ENCODE measurements at regions not wholly inside any gene's neighbourhood (a gene's known extent, or its start where the extent isn't known, plus 50 kb on each side); places are given as distances from the start of the nearest gene placed in this dataset.

GRCh38 chr1:217188280-217189237 is 442.3 kb downstream of the GPATCH2 start:
- Histone ChIP-seq H3K4me2 (ENCODE audit: low read depth, low read length, poor library complexity, severe bottlenecking) (no peak overlapping the region), H2AFZ (ENCODE audit: low read length) (no peak overlapping the region), H3K4me3 (ENCODE audit: low read length, poor library complexity, severe bottlenecking) (no peak overlapping the region), H3K79me2 (ENCODE audit: insufficient read depth, low read length) (no peaks in the 10 kb centered on the region), H3K27me3 (ENCODE audit: insufficient read depth, low read length, poor library complexity, severe bottlenecking) (no peaks in the 10 kb centered on the region), H3K9me3 (ENCODE audit: insufficient read depth, low read depth, low read length) (0 out of 2 replicates have a peak, but pooled peaks cover 5% of the 10 kb centered on the region), H3K4me1 (ENCODE audit: insufficient read depth, low read length, poor library complexity, severe bottlenecking) (no peaks in the 10 kb centered on the region), H4K20me1 (ENCODE audit: insufficient read depth, low read length, poor library complexity, severe bottlenecking) (no peaks in the 10 kb centered on the region), H3K9ac (ENCODE audit: low read depth, low read length, poor library complexity, severe bottlenecking) (no peak overlapping the region), H3F3A (ENCODE audit: low read depth) (no peaks in the 10 kb centered on the region), H3K36me3 (ENCODE audit: insufficient read depth, low read length) (no peaks in the 10 kb centered on the region), H3K9me2 (replicated peaks; ENCODE audit: low read depth, low read length) (no peaks in the 10 kb centered on the region)
- TF ChIP-seq EZH2phosphoT487 (IDR thresholded peaks at IDR 0.05; ENCODE audit: borderline replicate concordance) (no peak), CTCF (conservative IDR thresholded peaks at IDR 0.05; ENCODE audit: low read length) (no peak)

DNA sequence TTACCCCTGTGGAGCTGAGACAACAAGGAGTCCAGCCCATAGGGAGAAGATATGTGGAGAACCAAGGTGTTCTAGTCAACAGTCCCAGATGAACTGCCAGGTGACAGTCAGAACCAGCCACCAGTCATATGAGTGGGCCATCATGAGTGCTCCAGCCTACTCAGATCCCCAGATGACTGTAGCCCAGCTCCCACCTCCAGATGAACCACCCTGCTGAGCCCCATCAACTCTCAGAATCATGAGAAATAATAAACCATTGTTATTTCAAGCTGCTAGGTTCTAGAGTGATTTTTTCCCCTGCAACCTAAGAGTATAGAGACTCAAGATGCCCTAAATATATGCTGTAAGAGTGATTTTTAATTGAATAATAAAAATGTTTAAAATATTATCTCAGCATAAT is 444.2 kb downstream of the GPATCH2 start:
- 0 out of 2 replicates have a peak, but pooled peaks cover 5% of the 10 kb centered on the region for H3K9me3 ChIP-seq (ENCODE audit: insufficient read depth, low read depth, low read length)
- H3K4me3 ChIP-seq (ENCODE audit: low read length, poor library complexity, severe bottlenecking) = no peak overlapping the region
- H2AFZ ChIP-seq (ENCODE audit: low read length) = no peak overlapping the region
- no peaks in the 10 kb centered on the region for H3F3A ChIP-seq (ENCODE audit: low read depth)
- H4K20me1 ChIP-seq (ENCODE audit: insufficient read depth, low read length, poor library complexity, severe bottlenecking) = no peaks in the 10 kb centered on the region
- no peaks in the 10 kb centered on the region for H3K36me3 ChIP-seq (ENCODE audit: insufficient read depth, low read length)
- no peak overlapping the region for H3K9ac ChIP-seq (ENCODE audit: low read depth, low read length, poor library complexity, severe bottlenecking)
- H3K27me3 ChIP-seq (ENCODE audit: insufficient read depth, low read length, poor library complexity, severe bottlenecking) = no peaks in the 10 kb centered on the region
- H3K4me2 ChIP-seq (ENCODE audit: low read depth, low read length, poor library complexity, severe bottlenecking) = no peak overlapping the region
- no peaks in the 10 kb centered on the region for H3K4me1 ChIP-seq (ENCODE audit: insufficient read depth, low read length, poor library complexity, severe bottlenecking)
- H3K79me2 ChIP-seq (ENCODE audit: insufficient read depth, low read length) = no peaks in the 10 kb centered on the region
- TF ChIP-seq CTCF (conservative IDR thresholded peaks at IDR 0.05; ENCODE audit: low read length) (no peak), EZH2phosphoT487 (IDR thresholded peaks at IDR 0.05; ENCODE audit: borderline replicate concordance) (no peak)
- no peaks in the 10 kb centered on the region for H3K9me2 ChIP-seq (replicated peaks; ENCODE audit: low read depth, low read length)

DNA sequence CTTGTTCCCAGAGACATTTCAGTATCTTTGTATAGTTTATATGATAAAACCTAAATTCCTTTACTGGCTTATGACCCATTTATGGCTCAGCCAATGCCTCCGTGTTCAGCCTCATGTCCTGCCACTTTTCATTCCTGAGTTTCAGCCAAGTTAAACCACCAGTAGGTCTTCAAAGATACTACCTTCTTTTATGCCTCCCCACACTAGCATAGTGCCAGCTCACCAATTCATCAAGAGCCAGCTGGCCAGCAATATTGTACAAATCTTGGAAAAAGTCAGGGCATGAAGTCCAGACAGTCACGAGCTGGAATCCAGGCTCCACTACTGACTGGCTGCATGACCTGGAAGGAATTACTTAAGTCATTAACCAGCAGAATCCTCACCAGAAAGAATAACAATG is 446.0 kb downstream of the GPATCH2 start:
- H3K27me3 ChIP-seq (ENCODE audit: insufficient read depth, low read length, poor library complexity, severe bottlenecking) = no peaks in the 10 kb centered on the region
- H3K9ac ChIP-seq (ENCODE audit: low read depth, low read length, poor library complexity, severe bottlenecking) = no peak overlapping the region
- H3K4me2 ChIP-seq (ENCODE audit: low read depth, low read length, poor library complexity, severe bottlenecking) = no peak overlapping the region
- 0 out of 2 replicates have a peak, but pooled peaks cover 2% of the 10 kb centered on the region for H3K9me3 ChIP-seq (ENCODE audit: insufficient read depth, low read depth, low read length)
- no peak overlapping the region for H2AFZ ChIP-seq (ENCODE audit: low read length)
- H3K4me1 ChIP-seq (ENCODE audit: insufficient read depth, low read length, poor library complexity, severe bottlenecking) = no peaks in the 10 kb centered on the region
- no peaks in the 10 kb centered on the region for H3K79me2 ChIP-seq (ENCODE audit: insufficient read depth, low read length)
- no peak overlapping the region for H3K4me3 ChIP-seq (ENCODE audit: low read length, poor library complexity, severe bottlenecking)
- H3F3A ChIP-seq (ENCODE audit: low read depth) = no peaks in the 10 kb centered on the region
- no peaks in the 10 kb centered on the region for H3K9me2 ChIP-seq (replicated peaks; ENCODE audit: low read depth, low read length)
- no peaks in the 10 kb centered on the region for H4K20me1 ChIP-seq (ENCODE audit: insufficient read depth, low read length, poor library complexity, severe bottlenecking)
- TF ChIP-seq EZH2phosphoT487 (IDR thresholded peaks at IDR 0.05; ENCODE audit: borderline replicate concordance) = no peak
- TF ChIP-seq CTCF (conservative IDR thresholded peaks at IDR 0.05; ENCODE audit: low read length) = no peak
- H3K36me3 ChIP-seq (ENCODE audit: insufficient read depth, low read length) = no peaks in the 10 kb centered on the region

All from Loucy (cell line).